ENCODE measurements at regions not wholly inside any gene's neighbourhood (a gene's known extent, or its start where the extent isn't known, plus 50 kb on each side); places are given as distances from the start of the nearest gene placed in this dataset.

DNA sequence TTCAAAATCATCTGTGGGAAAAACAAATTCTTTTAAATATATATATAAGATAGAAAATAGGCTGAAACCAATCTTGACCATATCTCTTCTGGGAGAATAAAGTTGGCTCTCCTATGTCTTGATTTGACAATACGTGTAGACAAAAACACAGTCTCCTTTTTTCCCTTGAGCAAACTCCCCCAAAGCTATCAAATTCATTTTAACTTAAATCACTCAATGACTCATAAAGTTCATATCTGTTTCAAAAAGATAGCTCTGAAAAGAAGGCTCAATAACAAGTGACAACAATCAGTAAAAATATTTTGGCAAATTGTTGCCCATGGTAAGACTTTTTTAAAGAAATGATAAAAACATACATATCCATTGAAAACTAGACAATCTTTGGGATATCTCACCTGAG is 236.0 kb upstream of the TENT5A start:
- no peaks in the 10 kb centered on the region for H3K9me3 ChIP-seq
- no peaks in the 10 kb centered on the region for H3K27me3 ChIP-seq
- peaks cover 0 to 5% (median 0%) of the 10 kb centered on the region in 4 donors for H3K4me1 ChIP-seq
- H3K27ac ChIP-seq = no peak overlapping the region
- DNase-seq = no peak
- TF ChIP-seq, protein P1, sequence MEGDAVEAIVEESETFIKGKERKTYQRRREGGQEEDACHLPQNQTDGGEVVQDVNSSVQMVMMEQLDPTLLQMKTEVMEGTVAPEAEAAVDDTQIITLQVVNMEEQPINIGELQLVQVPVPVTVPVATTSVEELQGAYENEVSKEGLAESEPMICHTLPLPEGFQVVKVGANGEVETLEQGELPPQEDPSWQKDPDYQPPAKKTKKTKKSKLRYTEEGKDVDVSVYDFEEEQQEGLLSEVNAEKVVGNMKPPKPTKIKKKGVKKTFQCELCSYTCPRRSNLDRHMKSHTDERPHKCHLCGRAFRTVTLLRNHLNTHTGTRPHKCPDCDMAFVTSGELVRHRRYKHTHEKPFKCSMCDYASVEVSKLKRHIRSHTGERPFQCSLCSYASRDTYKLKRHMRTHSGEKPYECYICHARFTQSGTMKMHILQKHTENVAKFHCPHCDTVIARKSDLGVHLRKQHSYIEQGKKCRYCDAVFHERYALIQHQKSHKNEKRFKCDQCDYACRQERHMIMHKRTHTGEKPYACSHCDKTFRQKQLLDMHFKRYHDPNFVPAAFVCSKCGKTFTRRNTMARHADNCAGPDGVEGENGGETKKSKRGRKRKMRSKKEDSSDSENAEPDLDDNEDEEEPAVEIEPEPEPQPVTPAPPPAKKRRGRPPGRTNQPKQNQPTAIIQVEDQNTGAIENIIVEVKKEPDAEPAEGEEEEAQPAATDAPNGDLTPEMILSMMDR (IDR thresholded peaks at IDR 0.05) = no peak
- intact Hi-C loops (cut with DNase I; ENCODE audit: low total_unique reads) = no loop called here
- H3K36me3 ChIP-seq = no peaks in the 10 kb centered on the region
- H3K4me3 ChIP-seq = no peak overlapping the region

DNA sequence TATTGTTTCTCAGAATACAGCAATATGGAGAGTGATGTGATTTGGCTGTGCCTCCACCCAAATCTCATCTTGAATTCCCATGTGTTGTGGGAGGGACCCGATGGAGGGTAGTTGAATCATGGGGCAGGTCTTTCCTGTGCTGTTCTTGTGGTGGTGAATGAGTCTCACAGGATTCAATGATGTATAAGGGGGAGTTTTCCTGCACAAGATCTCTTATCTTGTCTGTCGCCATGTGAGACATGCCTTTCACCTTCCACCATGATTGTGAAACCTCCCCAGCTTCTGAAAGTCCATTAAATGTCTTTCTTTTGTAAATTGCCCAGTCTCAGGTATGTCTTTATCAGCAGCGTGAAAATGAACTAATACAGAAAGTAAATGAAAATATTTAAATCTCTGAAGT is 234.8 kb upstream of the TENT5A start:
- H3K9me3 ChIP-seq = no peaks in the 10 kb centered on the region
- no peaks in the 10 kb centered on the region for H3K27me3 ChIP-seq
- no peak overlapping the region for H3K27ac ChIP-seq
- H3K4me3 ChIP-seq = no peak overlapping the region
- H3K4me1 ChIP-seq = peaks cover 0 to 5% (median under 1%) of the 10 kb centered on the region in 4 donors
- no peaks in the 10 kb centered on the region for H3K36me3 ChIP-seq
- intact Hi-C loops (cut with DNase I; ENCODE audit: low total_unique reads) = loop anchor here (2.0 kb wide), 1 partner anchor 56 kb away; no protein-coding TSS in a partner anchor
- no peak for DNase-seq
- TF ChIP-seq, protein P1 (IDR thresholded peaks at IDR 0.05) = no peak

DNA sequence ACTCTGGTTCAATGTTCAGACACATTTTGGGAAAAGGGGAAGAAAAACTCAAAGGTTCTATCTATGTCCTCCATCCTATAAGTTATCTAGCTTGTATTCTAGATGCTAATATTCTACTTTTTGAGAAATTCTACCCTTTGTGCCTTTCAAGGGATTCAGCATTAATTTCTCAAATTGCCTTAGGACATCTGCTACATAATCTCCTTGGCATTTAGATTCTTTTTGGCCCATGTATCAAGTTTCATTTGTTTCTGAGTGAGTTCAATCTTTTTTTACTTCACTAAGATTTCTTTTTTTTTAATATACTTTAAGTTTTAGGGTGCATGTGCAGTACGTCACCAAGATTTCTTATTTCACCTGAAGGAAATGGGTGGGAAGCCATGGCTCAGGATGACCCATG is 232.7 kb upstream of the TENT5A start:
- no peak for DNase-seq
- Histone ChIP-seq H3K4me3 (no peak overlapping the region), H3K27me3 (no peaks in the 10 kb centered on the region), H3K27ac (no peak overlapping the region), H3K9me3 (no peaks in the 10 kb centered on the region), H3K4me1 (peaks cover 0 to 15% (median 4%) of the 10 kb centered on the region in 4 donors), H3K36me3 (no peaks in the 10 kb centered on the region)
- TF ChIP-seq, protein P1 (IDR thresholded peaks at IDR 0.05) = no peak
- intact Hi-C loops (cut with DNase I; ENCODE audit: low total_unique reads) = no loop called here

DNA sequence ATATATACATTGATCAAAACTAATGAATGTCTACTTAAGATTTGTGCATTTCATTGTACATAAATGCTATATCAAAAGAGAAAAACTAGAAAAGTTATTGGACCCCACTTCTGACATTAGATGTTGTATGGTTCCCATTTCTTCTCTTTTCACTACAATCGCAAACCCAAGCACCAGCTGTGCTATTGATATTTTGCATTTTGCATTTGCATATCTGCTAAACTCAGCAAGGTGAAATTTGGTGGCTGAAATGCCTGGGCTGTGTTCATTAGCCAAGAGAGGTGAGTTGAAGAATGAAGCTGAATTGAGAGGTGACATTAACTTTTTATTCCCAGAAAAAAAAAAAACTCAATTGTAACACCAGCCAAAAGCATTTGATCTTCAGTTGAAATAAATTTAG is 232.1 kb upstream of the TENT5A start:
- intact Hi-C loops (cut with DNase I; ENCODE audit: low total_unique reads) = no loop called here
- H3K4me3 ChIP-seq = no peak overlapping the region
- H3K27ac ChIP-seq = no peak overlapping the region
- H3K27me3 ChIP-seq = no peaks in the 10 kb centered on the region
- peaks cover 0 to 3% (median 0%) of the 10 kb centered on the region in 3 donors for H3K9me3 ChIP-seq
- H3K4me1 ChIP-seq = peaks cover 0 to 15% (median 4%) of the 10 kb centered on the region in 4 donors
- no peaks in the 10 kb centered on the region for H3K36me3 ChIP-seq
- DNase-seq = no peak
- TF ChIP-seq, protein P1 (IDR thresholded peaks at IDR 0.05) = no peak

DNA sequence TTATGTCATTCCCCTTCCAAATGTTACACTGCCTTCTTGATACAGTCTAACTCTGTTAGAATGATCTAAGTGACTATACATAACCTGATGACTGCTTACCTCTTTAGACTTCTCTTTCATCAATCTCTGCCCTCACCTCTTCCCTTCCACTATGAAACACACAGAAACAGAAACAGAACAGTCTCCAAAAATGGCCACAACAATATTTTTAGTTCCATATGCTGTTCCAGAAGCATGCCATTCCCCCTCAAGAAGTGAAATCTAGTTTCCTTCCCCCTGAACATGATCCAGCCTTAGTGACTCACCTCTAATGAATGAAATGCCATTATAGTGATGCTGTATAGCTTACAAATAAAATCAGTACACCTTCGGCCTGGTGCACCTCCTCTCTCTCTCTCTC is 229.3 kb upstream of the TENT5A start:
- Histone ChIP-seq H3K9me3 (peaks cover 0 to 3% (median 0%) of the 10 kb centered on the region in 3 donors), H3K4me3 (no peak overlapping the region), H3K27me3 (no peaks in the 10 kb centered on the region), H3K4me1 (peaks cover 0 to 15% (median 4%) of the 10 kb centered on the region in 4 donors), H3K36me3 (no peaks in the 10 kb centered on the region), H3K27ac (peak overlapping the region; percentile 49 to 61)
- TF ChIP-seq, protein P1 (IDR thresholded peaks at IDR 0.05) = no peak
- intact Hi-C loops (cut with DNase I; ENCODE audit: low total_unique reads) = no loop called here
- DNase-seq = no peak

DNA sequence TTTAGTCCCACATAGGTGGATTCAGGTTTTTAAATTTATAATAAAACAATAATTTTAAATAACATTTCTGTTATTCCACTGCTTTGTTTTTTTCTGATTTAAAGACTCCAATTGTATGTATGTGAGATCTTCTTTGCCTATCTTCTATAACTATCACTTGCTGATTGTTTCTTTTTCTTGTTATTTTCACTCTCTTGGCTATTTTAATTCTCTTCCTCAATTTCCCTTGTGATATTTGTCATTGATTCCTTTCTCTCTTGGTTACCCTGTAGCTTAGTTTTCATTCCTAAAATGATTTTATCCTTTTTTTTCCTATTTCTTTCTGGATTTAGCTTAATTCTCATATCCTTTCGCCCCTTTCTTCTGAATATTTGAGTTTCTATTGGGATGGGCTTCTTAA is 227.3 kb upstream of the TENT5A start:
- no peak for DNase-seq
- H3K4me1 ChIP-seq = peaks cover 0 to 10% (median 4%) of the 10 kb centered on the region in 4 donors
- H3K36me3 ChIP-seq = no peaks in the 10 kb centered on the region
- TF ChIP-seq, protein P1 (IDR thresholded peaks at IDR 0.05) = no peak
- H3K27me3 ChIP-seq = no peaks in the 10 kb centered on the region
- H3K4me3 ChIP-seq = no peak overlapping the region
- no peak overlapping the region for H3K27ac ChIP-seq
- intact Hi-C loops (cut with DNase I; ENCODE audit: low total_unique reads) = no loop called here
- peaks cover 0 to 3% (median 0%) of the 10 kb centered on the region in 3 donors for H3K9me3 ChIP-seq

Measured in tibial artery (tissue), 4 donors.